SK-N-SH (cell line): ENCODE measurements at regions not wholly inside any gene's neighbourhood (a gene's known extent, or its start where the extent isn't known, plus 50 kb on each side); places are given as distances from the start of the nearest gene placed in this dataset.

Experiments
- small RNA-seq, 7 experiments: library from RNA; depleted of rRNA; stranded (forward); fragments of <200 nt; gene quantifications; one replicate each; pipeline ENCODE3, GENCODE V24; 2012

Small RNAs in the stretch of these regions (small RNA-seq; reads per million reads assigned to genes)
- gene MIR513A1, result 0 reads per million in 7 experiments
- gene MIR513A2, result 0 reads per million in 7 experiments
- 0 to 1.9 (median 0) reads per million in 7 experiments for gene MIR513B
- gene MIR513C, result 0 reads per million in 7 experiments
